ENCODE measurements at regions not wholly inside any gene's neighbourhood (a gene's known extent, or its start where the extent isn't known, plus 50 kb on each side); places are given as distances from the start of the nearest gene placed in this dataset.

DNA sequence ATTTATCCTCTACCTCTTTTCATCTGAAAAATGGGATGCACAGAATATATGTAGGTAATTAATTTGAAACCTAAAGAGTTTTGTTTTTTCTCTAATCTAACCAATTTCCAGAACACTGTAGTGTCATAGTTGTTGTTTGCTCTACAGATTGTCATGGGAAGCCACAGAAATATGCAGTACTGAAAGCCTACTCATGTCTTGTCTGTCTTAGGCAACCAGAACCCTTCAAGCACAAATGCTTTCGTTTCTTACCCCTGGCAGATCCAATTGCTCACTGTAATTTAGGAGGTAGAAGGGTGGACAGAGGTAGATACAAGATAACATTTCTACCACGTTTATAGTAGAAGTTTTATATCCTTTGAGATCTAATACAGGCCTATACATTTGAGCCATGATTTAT, 330.2 kb upstream of the NOVA1 start:
- no peak for DNase-seq (ENCODE audit: low spot score)

GRCh38 chr14:26929361-26929760, 331.5 kb upstream of the NOVA1 start:
- DNase-seq (ENCODE audit: low spot score): no peak

DNA sequence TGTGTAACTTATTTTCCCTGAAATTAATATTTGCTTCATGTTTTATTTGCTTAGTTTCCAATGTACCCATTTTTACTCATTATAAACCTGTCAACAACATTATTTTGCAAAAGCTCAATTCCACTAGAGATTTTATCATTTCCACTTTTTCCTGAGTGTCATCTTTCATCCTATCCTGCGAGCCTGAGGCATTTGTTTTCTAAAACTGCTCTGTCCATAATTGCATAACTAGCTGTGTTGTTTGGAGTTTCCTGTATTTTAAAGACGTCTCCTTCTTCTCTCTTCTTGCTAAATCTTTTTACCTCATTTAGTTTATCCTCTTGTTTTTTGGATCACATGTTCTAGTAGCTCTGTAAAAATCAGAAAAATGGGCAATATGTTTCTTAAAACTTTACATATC, 332.7 kb upstream of the NOVA1 start:
- DNase-seq (ENCODE audit: low spot score): no peak

GRCh38 chr14:26932606-26933005, 334.8 kb upstream of the NOVA1 start:
- no peak for DNase-seq (ENCODE audit: low spot score)

- DNase-seq (ENCODE audit: low spot score): no peak
Observed at GRCh38 chr14:26933431-26933830, 335.6 kb upstream of the NOVA1 start.

DNA sequence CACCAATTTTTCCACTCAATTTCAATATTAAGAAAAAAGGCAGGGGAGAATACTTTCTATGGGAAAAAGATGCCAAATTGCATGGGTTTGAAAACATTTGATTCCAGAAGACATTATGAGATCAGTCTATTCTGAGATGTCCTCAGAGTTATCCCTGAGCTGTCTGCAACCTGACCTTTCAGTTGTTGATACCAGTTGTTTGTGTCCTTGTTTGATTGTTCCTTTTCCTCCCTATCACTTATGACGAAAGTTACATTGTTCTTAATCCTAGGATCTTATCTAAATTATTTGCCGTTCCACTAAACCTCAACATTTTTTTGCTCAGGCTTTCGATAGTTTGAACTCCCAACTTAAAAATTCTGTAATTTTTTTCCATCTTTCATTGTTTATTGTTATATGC, 336.3 kb upstream of the NOVA1 start:
- DNase-seq (ENCODE audit: low spot score): no peak

- no peak for DNase-seq (ENCODE audit: low spot score)
Observed at GRCh38 chr14:26935733-26936132, 337.9 kb upstream of the NOVA1 start.

DNA sequence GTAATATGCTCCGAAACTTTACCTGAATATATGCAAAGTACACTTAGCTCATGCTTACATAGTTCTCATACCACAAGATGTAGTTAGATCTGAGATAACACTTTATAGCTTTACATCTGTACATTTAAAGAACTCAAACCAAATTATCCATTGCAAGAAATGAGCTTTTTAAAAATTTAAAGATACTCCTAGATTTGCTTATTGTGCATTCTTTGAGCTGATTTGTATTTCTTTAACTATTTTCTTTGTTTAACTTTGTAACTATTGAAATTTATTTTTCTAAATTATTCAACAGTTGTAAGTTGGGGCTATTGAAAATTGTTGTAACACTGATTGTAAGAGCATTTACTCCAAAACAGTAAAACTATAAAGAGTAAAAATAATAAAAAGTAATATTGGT, 340.2 kb upstream of the NOVA1 start:
- DNase-seq (ENCODE audit: low spot score): no peak

- no peak for DNase-seq (ENCODE audit: low spot score)
Observed at GRCh38 chr14:26939755-26940154, 341.9 kb upstream of the NOVA1 start.

GRCh38 chr14:26941521-26941920, 343.7 kb upstream of the NOVA1 start:
- DNase-seq (ENCODE audit: low spot score): no peak

GRCh38 chr14:26947265-26947664, 349.4 kb upstream of the NOVA1 start:
- no peak for DNase-seq (ENCODE audit: low spot score)

DNA sequence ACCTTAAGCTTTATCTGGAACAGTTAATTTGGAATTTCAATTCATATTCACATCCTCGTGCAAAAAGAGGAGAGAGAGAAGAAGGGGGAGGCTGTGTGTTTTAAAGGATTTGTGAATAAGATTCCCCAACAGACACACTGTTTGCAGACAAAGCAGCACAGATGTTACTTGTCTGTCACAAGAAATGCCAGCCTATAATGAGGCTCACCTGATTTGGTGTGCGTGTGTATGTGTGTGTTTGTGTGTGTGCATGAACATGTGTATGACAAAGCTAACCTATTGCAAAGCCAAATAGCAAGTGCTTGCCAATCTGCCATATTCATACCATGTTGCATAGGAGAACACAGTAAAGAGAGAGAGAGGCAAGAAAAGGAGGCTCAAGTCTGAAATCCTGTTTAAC, 361.6 kb upstream of the NOVA1 start:
- DNase-seq (ENCODE audit: low spot score): no peak

GRCh38 chr14:26959972-26960660, 362.3 kb upstream of the NOVA1 start:
- DNase-seq (ENCODE audit: low spot score): no peak

DNA sequence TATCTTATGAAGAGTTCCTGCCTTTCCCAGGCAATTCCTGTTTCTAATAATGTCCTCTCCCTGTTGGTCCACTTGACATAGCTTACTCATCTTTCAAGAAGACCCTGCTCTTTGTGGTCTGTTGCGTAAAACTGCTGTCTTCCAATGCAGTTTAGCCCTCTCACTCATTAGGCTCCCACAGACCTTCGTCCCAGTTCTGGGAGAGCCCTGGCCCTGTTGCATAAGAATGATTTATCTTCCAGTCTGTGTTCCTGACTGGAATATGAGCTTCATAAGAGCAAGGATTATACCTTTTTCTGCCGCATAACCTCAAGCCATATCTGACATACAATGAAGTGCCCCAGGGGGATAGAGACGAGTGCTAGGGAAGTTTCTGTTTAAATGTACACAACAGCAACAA, 365.9 kb upstream of the NOVA1 start:
- DNase-seq (ENCODE audit: low spot score): no peak

DNA sequence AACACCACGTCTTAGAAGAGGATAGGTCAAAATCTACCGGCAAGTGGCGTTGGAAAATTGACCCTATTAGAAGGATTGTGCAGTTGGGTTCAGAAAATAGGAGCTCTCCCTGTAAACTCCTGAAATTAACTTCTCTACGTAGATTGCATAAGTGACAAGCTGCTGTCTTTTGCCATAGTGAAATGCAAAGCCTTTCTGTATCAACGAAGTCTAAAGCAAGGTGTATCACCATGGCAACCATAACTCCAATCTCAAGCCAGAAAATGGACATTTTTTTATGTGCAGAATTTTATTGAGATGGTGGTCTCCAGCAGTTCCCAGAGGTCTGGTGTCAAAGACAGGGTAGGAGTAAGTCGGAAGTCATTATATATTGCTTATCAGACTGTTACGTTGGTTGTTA, 367.7 kb upstream of the NOVA1 start:
- no peak for DNase-seq (ENCODE audit: low spot score)

DNA sequence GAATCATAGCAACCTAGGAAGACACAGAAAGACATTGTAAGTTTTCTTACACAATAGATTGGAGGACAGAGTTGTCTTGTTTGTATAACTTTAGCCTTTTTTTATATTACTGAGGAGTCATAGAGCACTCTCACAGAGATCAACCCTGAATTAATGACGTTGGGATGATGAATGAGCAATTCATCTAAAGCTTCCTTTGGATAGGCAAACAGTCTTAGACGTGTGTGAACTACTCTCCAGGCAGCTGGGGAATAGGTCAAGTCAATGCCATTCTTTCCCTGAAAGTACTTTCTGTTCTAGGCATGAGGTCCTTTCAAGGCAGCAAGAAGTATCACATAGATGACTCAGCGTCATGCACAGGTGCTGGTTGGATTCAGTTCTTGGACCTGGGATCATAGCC, 369.1 kb upstream of the NOVA1 start:
- DNase-seq (ENCODE audit: low spot score): no peak

DNA sequence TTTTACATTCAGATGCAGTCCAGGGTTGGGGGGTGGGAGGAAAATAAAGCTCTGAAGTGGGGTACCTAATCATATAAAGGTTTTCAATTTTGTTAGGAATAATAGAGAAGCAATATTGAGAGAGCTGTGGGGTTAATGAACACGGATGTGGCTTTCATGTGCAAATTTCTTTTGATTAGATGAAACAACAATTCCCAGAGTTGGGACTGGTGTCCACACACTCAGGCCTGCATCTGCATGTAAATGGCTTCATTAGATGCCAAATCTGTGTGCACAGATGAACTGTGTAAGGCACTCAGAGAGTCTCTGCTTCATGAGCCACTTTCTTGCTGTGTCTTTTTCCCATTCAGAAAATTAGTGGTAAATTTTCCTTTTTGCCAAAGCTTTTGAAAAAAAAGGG, 377.1 kb upstream of the NOVA1 start:
- DNase-seq (ENCODE audit: low spot score): no peak

DNA sequence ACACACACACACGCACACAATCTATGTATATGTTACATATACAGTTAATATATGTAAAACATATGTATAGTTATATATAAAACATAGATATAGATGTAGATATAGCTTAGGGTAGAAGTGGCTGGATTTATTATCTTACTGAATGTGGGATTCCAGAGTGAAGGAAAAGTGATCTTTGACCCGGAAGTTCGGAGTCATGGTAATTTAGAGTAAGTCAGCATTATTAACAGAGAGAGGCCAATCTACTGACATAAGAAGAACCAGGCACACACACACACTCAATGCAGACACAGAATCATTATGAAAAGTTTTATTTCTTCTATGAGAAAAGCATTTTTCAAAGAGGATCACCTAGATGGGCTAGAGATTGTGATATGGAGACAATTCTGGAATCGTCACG, 384.2 kb upstream of the NOVA1 start:
- DNase-seq (ENCODE audit: low spot score): no peak

DNA sequence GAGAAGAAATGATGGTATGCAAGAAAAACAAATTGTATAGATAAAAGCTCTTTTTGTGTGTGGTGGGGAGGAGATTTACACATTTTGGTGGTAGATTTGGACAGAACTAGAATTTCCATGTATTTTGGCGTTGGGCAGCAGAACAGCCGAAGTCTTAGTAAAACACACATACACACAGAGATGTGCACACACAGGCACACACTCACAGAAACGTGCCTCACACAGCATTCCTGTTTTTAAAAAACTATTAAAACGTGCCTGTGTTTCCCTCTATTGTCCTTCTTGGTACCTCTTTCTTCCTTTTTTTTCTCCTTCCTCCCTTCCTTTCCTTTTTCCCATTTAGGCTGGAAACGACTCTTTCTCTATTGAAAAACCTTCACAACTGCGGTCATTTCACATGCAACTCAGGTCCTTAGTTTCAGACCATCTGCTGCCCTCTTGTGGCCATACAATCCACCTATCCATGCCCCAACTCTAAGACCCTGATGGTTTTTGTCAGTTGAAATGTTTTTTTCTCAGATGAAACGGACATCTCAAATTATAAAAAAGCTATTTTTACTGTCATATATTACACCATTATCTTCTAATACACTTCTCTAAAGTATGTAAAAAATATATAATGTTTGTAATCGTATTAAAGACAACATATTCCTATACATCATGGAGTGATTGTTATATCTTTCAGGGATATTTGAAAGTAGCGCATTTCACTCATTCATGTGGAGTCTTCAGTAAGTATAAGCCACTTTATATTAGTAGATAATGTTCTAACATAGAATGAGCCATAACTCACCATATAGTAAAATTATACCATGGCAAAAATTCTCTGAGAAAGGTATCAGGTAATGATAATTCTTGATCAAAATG, 386.7 kb upstream of the NOVA1 start:
- DNase-seq (ENCODE audit: low spot score): peak; percentile 56

GRCh38 chr14:26987744-26988363, 390.0 kb upstream of the NOVA1 start:
- no peak for DNase-seq (ENCODE audit: low spot score)

DNA sequence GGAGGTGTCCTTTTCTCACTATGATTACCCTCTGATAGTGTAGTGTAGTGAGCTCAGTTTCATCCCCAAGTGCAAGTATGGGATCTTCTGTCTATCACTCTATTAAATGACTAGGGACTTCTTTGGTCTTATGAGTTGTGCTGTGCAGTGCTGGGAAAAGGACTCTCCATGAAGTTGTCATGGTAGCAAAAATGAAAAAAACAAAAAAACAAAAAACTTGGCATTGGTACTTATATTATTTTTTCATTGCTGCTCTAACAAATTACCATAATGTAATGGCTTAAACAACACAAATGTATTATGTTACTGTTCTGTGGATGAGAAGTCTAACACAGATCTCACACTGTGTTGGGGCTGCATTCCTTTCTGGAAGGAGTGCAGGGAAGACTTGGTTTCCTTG, 393.1 kb upstream of the NOVA1 start:
- no peak for DNase-seq (ENCODE audit: low spot score)

GRCh38 chr14:26992403-26993115, 394.7 kb upstream of the NOVA1 start:
- no peak for DNase-seq (ENCODE audit: low spot score)
